GM06990 (cell line): ENCODE measurements at regions not wholly inside any gene's neighbourhood (a gene's known extent, or its start where the extent isn't known, plus 50 kb on each side); places are given as distances from the start of the nearest gene placed in this dataset.

Experiments
- DNase-seq: peaks from one replicate; pipeline ENCODE4 v3.0.0-alpha.2; 2011; ENCODE audit not compliant: insufficient read length; ENCODE audit errors: extremely low read depth
- H3K27me3 ChIP-seq: replicated peaks from 2 replicates; pipeline ENCODE4 v1.6.0; 2011; ENCODE audit warnings: low read length; ENCODE audit not compliant: control insufficient read depth, insufficient read depth
- H3K36me3 ChIP-seq: 2 replicates; pipeline ENCODE4 v1.5.1; 2011; ENCODE audit warnings: low read length; ENCODE audit not compliant: control insufficient read depth, insufficient read depth
- H3K4me3 ChIP-seq: replicated peaks from 2 replicates; pipeline ENCODE4 v1.5.1; 2011; ENCODE audit warnings: low read depth, mild to moderate bottlenecking, control low read depth, low read length
- CTCF ChIP-seq: IDR thresholded peaks from 2 replicates; pipeline ENCODE4 v1.5.1; 2011; ENCODE audit warnings: low read length, control low read depth, mild to moderate bottlenecking, inconsistent platforms; ENCODE audit not compliant: insufficient read depth, poor library complexity, severe bottlenecking

DNA sequence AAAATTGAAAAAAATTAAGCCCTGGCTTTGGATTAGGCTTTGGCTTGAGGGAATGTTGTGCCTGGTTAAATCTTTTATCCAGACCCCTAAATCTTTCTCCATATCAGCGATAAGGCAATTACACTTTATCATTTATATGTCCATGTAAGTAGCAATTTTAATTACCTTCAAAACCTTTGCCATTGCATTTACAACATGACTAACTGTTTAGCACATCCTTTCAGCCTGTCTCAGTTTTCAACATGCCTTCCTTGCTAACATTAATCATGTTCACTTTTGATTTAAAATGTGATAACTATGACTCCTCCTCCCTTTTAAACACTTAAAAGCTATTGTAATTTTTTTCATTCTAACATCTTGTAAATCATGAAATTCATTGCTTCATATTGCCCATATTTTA is 583.7 kb downstream of the SLITRK1 start:
- Histone ChIP-seq H3K4me3 (no peak overlapping the region), H3K36me3 (no peaks in the 10 kb centered on the region), H3K27me3 (no peaks in the 10 kb centered on the region)
- no peak for TF ChIP-seq CTCF
- no peak for DNase-seq

GRCh38 chr13:83297586-83298290 is 584.5 kb downstream of the SLITRK1 start:
- no peak for DNase-seq
- TF ChIP-seq CTCF = no peak
- no peaks in the 10 kb centered on the region for H3K27me3 ChIP-seq
- H3K4me3 ChIP-seq = no peak overlapping the region
- H3K36me3 ChIP-seq = no peaks in the 10 kb centered on the region

DNA sequence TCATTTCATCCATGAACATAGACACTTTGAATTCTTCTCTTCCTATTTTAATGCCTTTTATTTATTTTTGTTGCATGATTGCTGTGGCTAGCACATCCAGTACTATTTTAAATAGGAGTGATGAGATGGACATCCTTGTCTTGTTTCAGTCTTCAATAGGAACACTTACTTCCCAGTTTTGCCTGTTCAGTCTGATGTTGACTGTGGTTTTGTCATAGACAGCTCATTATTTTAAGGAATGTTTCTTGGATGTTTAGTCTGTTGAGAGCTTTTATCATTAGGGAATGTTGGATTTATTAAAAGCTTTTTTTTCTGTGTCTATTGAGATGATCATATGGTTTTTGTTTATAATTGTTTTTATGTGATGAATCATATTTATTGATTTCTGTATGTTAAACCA is 586.6 kb downstream of the SLITRK1 start:
- no peak overlapping the region for H3K4me3 ChIP-seq
- TF ChIP-seq CTCF = no peak
- H3K27me3 ChIP-seq = no peaks in the 10 kb centered on the region
- no peaks in the 10 kb centered on the region for H3K36me3 ChIP-seq
- DNase-seq = no peak

- no peaks in the 10 kb centered on the region for H3K36me3 ChIP-seq
- no peak overlapping the region for H3K4me3 ChIP-seq
- no peaks in the 10 kb centered on the region for H3K27me3 ChIP-seq
- DNase-seq = no peak
- no peak for TF ChIP-seq CTCF
Observed at GRCh38 chr13:83286737-83287136, 595.5 kb downstream of the SLITRK1 start.

DNA sequence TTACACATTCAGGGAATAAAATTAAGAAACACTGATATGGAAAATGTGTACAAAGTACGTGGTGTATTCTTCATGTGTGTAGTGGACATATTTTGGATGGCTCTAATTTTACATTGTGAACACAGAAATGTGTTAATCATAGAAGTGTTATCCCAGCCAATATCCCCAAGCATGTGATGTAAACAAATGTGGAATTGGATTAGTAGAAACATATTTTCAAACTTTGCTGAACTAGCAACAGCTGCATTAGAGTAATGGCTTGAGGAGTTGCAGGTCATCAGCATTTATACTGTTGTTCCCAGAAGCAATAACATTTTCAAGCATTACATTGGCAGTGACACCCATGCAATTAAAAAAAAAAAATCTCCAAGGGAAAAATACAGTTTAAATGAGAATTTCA is 600.6 kb downstream of the SLITRK1 start:
- no peak for TF ChIP-seq CTCF
- H3K27me3 ChIP-seq = no peaks in the 10 kb centered on the region
- H3K36me3 ChIP-seq = no peaks in the 10 kb centered on the region
- no peak overlapping the region for H3K4me3 ChIP-seq
- no peak for DNase-seq

DNA sequence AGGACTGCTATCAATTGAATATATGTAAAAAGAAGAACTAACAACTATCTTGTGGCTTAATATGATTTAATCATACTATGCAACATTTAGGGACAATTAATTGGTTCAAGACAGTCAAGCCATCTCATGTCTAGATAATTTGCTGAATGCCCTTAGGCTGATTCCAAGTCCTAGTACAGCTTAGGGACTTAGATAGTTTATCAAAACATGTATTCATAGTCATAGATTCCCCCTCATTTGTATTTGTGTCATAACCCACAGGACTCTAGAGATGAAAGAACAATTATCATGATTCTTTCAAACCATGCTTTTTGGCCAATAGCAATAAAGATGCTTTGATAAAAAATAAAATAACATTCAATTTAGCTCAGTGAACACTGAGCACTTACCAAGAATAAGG is 607.6 kb downstream of the SLITRK1 start:
- no peaks in the 10 kb centered on the region for H3K27me3 ChIP-seq
- no peak overlapping the region for H3K4me3 ChIP-seq
- TF ChIP-seq CTCF = no peak
- H3K36me3 ChIP-seq = no peaks in the 10 kb centered on the region
- DNase-seq = no peak
